HepG2 (cell line): ENCODE measurements at regions not wholly inside any gene's neighbourhood (a gene's known extent, or its start where the extent isn't known, plus 50 kb on each side); places are given as distances from the start of the nearest gene placed in this dataset.

Experiments
- ATAC-seq: fragments of 200-7000 bp; cut with Tn5 transposase; 3 replicates; pipeline ENCODE4 v1.9.1; 2020; ENCODE audit warnings: mild to moderate bottlenecking, moderate library complexity
- BruUV-seq: library from RNA; stranded (reverse); fragments of 400-500 nt; replicated peaks from 2 replicates; lab custom pipeline; 2021; lab: Mats Ljungman, UMichigan
- CTCF ChIA-PET: fragments of 300-600 bp; formaldehyde crosslinking; extraction: SDS; loops from one replicate; lab custom pipeline; 2021; ENCODE audit warnings: low total read pairs, inconsistent platforms, low intra/inter-chr PET ratio; lab: Yijun Ruan, JAX
- POLR2A ChIA-PET: fragments of 350-600 bp; sonication (Branson Sonifier 250); formaldehyde crosslinking; loops from one replicate; lab custom pipeline; 2020; ENCODE audit warnings: antibody characterized with exemption, inconsistent platforms; lab: Yijun Ruan, JAX
- DNase-seq: peaks from one replicate; pipeline ENCODE4 v3.0.0-alpha.2; 2015; ENCODE audit warnings: low spot score
- FAIRE-seq: peaks from 3 replicates; lab custom pipeline; 2011; peaks lifted over from hg19 to GRCh38; lab: Jason Lieb, UNC
- H2AFZ ChIP-seq: one replicate; pipeline ENCODE4 v1.6.1; 2011; ENCODE audit warnings: low read length, inconsistent platforms
- H3K27ac ChIP-seq: fragments of 300-600 bp; 3 replicates; pipeline ENCODE4 v1.8.0; 2011; ENCODE audit warnings: mixed run types, mild to moderate bottlenecking, mixed read lengths, low read length, inconsistent platforms; ENCODE audit not compliant: insufficient read depth; ENCODE audit errors: extremely low read length
- H3K27me3 ChIP-seq, 2 experiments: fragments of 200-600 bp in 1 of 2; 2 replicates in 1 of 2; 3 replicates in 1 of 2; pipeline versions ENCODE4 v1.6.0 to v1.8.0; 2011; ENCODE audit warnings: low read length in 2 of 2, mild to moderate bottlenecking in 2 of 2, moderate library complexity in 2 of 2, inconsistent platforms in 1 of 2; ENCODE audit not compliant: insufficient read depth in 2 of 2, control insufficient read depth in 1 of 2
- H3K36me3 ChIP-seq, 2 experiments: fragments of 200-600 bp in 1 of 2; replicated peaks in 1 of 2; 2 replicates in 1 of 2; 3 replicates in 1 of 2; pipeline versions ENCODE4 v1.5.1 to v1.8.0; 2011; ENCODE audit warnings: low read length in 2 of 2, inconsistent platforms in 1 of 2; ENCODE audit not compliant: insufficient read depth in 2 of 2, control insufficient read depth in 1 of 2
- H3K4me1 ChIP-seq: 2 replicates; pipeline ENCODE4 v1.5.1; 2012; ENCODE audit warnings: low read length, inconsistent platforms; ENCODE audit not compliant: insufficient read depth
- H3K4me2 ChIP-seq: 2 replicates; pipeline ENCODE4 v1.6.0; 2011; ENCODE audit warnings: low read depth, low read length, inconsistent platforms
- H3K4me3 ChIP-seq, 3 experiments: fragments of 200-600 bp in 1 of 3; sonication (generic), shearing (Covaris generic) in 1 of 3; replicated peaks in 1 of 3; 2 replicates each; pipeline ENCODE4 v1.5.1; 2011 to 2016; ENCODE audit warnings: low read length in 3 of 3, inconsistent platforms in 2 of 3, low read depth in 2 of 3, mild to moderate bottlenecking in 2 of 3, control low read depth in 1 of 3, mixed read lengths in 1 of 3; ENCODE audit not compliant: insufficient read depth in 1 of 3
- H3K79me2 ChIP-seq: one replicate; pipeline ENCODE4 v1.6.1; 2011; ENCODE audit warnings: low read length, inconsistent platforms; ENCODE audit not compliant: insufficient read depth
- H3K9ac ChIP-seq: 2 replicates; pipeline ENCODE4 v1.6.0; 2011; ENCODE audit warnings: mild to moderate bottlenecking, low read depth, low read length, inconsistent platforms; ENCODE audit not compliant: insufficient read depth
- H3K9me3 ChIP-seq: 2 replicates; pipeline ENCODE4 v1.5.1; 2012; ENCODE audit warnings: mild to moderate bottlenecking, low read length
- H4K20me1 ChIP-seq: 2 replicates; pipeline ENCODE4 v1.6.0; 2011; ENCODE audit warnings: inconsistent platforms, mild to moderate bottlenecking, low read length, moderate library complexity; ENCODE audit not compliant: insufficient read depth
- AHR ChIP-seq: IDR thresholded peaks from 2 replicates; pipeline ENCODE4 v1.6.1; 2018; ENCODE audit warnings: missing genetic modification reagents, missing compliant biosample characterization
- ATF1 ChIP-seq: IDR thresholded peaks from 2 replicates; pipeline ENCODE4 v1.6.1; 2016; ENCODE audit warnings: mild to moderate bottlenecking, control low read depth
- BRF2 ChIP-seq: sonication (generic); formaldehyde crosslinking; IDR thresholded peaks from 2 replicates; pipeline ENCODE4 v1.8.1; 2022; ENCODE audit warnings: mild to moderate bottlenecking, missing genetic modification reagents
- KMT2B ChIP-seq: IDR thresholded peaks from 2 replicates; pipeline ENCODE4 v1.6.1; 2016; ENCODE audit warnings: missing genetic modification reagents, missing compliant biosample characterization
- MIXL1 ChIP-seq: IDR thresholded peaks from 2 replicates; pipeline ENCODE4 v1.6.1; 2016
- MTF1 ChIP-seq: sonication (generic); formaldehyde crosslinking; IDR thresholded peaks from 2 replicates; pipeline ENCODE4 v1.5.0; 2020; ENCODE audit warnings: missing genetic modification reagents
- PHF8 ChIP-seq: sonication (generic); formaldehyde crosslinking; IDR thresholded peaks from 2 replicates; pipeline ENCODE4 v1.5.0; 2020; ENCODE audit warnings: missing genetic modification reagents
- SRSF4 ChIP-seq: fragments of 200-400 bp; formaldehyde crosslinking; IDR thresholded peaks from one replicate; pipeline ENCODE4 v1.6.1; 2018; ENCODE audit warnings: mild to moderate bottlenecking, low read depth, low read length, moderate library complexity; ENCODE audit not compliant: poor library complexity, severe bottlenecking
- STAT5B ChIP-seq: sonication (generic); formaldehyde crosslinking; IDR thresholded peaks from 2 replicates; pipeline ENCODE4 v1.4.0; 2020; ENCODE audit warnings: missing genetic modification reagents
- ZNF274 ChIP-seq: sonication (generic); formaldehyde crosslinking; IDR thresholded peaks from 2 replicates; pipeline ENCODE4 v1.5.1; 2020; ENCODE audit warnings: mild to moderate bottlenecking, missing genetic modification reagents
- ZNF552 ChIP-seq: sonication (generic); formaldehyde crosslinking; IDR thresholded peaks from 2 replicates; pipeline ENCODE4 v1.9.0; 2022; ENCODE audit warnings: missing genetic modification reagents, mild to moderate bottlenecking, borderline replicate concordance
- ZNF614 ChIP-seq: IDR thresholded peaks from 2 replicates; pipeline ENCODE4 v1.6.1; 2018; ENCODE audit warnings: missing biosample characterization, missing genetic modification reagents, inconsistent platforms, borderline replicate concordance
- ZNF660 ChIP-seq: sonication (generic); formaldehyde crosslinking; IDR thresholded peaks from 2 replicates; pipeline ENCODE4 v1.5.1; 2020; ENCODE audit warnings: mild to moderate bottlenecking, low read depth, missing genetic modification reagents, borderline replicate concordance
- ZSCAN25 ChIP-seq: sonication (generic); formaldehyde crosslinking; IDR thresholded peaks from 2 replicates; pipeline ENCODE4 v1.8.0; 2022; ENCODE audit warnings: mild to moderate bottlenecking, missing genetic modification reagents
- WGBS: methylation state at CpG from one replicate; pipeline ENCODE4 v1.1.6; 2017; ENCODE audit warnings: low lambda C conversion rate; 5-methylcytosine and 5-hydroxymethylcytosine counted together
- in situ Hi-C: cut with HindIII; loops from 2 replicates; pipeline ENCODE4 v1.10.0; 2017; ENCODE audit warnings: low pct_unique_long_range_greater_than_20kb; ENCODE audit not compliant: extremely low pct_ligation_motif_present
- intact Hi-C: fragments of 100-400 bp; cut with micrococcal nuclease; formaldehyde crosslinking; loops from one replicate; pipeline ENCODE4 v1.10.0; 2022; ENCODE audit not compliant: unreplicated experiment
- TF ChIP-seq, protein P1 (sequence below): sonication (generic); formaldehyde crosslinking; IDR thresholded peaks from 2 replicates; pipeline ENCODE4 v1.4.0; 2020; ENCODE audit warnings: low read depth, mild to moderate bottlenecking, missing genetic modification reagents
- TF ChIP-seq, protein P2 (sequence below): sonication (generic); formaldehyde crosslinking; IDR thresholded peaks from 2 replicates; pipeline ENCODE4 v1.8.0; 2022; ENCODE audit warnings: missing genetic modification reagents, mild to moderate bottlenecking, borderline replicate concordance

- Histone ChIP-seq H3K27ac (no peak overlapping the region), H3K4me2 (no peak overlapping the region), H4K20me1 (no peaks in the 10 kb centered on the region), H3K4me3 (no peak overlapping the region), H3K9me3 (no peaks in the 10 kb centered on the region), H2AFZ (no peak overlapping the region), H3K9ac (no peak overlapping the region), H3K4me1 (no peaks in the 10 kb centered on the region), H3K36me3 (no peaks in the 10 kb centered on the region), H3K79me2 (no peaks in the 10 kb centered on the region), H3K27me3 (no peaks in the 10 kb centered on the region)
- no peak for DNase-seq
- BruUV-seq = no TSS peak
- ATAC-seq = no peak
- intact Hi-C loops = no loop called here
- ChIA-PET POLR2A (no interaction called here), CTCF (no interaction called here)
- in situ Hi-C loops = no loop called here
- WGBS = 67% methylated on average over 2 of the region's 2 CpGs
- TF ChIP-seq ZNF274 (CRISPR knock-in tag) = no peak
- TF ChIP-seq ZNF614 (CRISPR knock-in tag) = no peak
- TF ChIP-seq BRF2 (CRISPR knock-in tag) = no peak
- TF ChIP-seq ZSCAN25 (CRISPR knock-in tag) = no peak
- TF ChIP-seq, protein P1, sequence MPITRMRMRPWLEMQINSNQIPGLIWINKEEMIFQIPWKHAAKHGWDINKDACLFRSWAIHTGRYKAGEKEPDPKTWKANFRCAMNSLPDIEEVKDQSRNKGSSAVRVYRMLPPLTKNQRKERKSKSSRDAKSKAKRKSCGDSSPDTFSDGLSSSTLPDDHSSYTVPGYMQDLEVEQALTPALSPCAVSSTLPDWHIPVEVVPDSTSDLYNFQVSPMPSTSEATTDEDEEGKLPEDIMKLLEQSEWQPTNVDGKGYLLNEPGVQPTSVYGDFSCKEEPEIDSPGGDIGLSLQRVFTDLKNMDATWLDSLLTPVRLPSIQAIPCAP (CRISPR knock-in tag) = no peak
- no peak for FAIRE-seq
Measured at GRCh38 chr4:71204056-71204455, 134.8 kb upstream of the SLC4A4 start.

- CTCF ChIA-PET = no interaction called here
- BruUV-seq = no TSS peak
- no peak for TF ChIP-seq MIXL1
- TF ChIP-seq PHF8 (CRISPR knock-in tag) = no peak
- no peak for TF ChIP-seq AHR (CRISPR knock-in tag)
- TF ChIP-seq, protein P2, sequence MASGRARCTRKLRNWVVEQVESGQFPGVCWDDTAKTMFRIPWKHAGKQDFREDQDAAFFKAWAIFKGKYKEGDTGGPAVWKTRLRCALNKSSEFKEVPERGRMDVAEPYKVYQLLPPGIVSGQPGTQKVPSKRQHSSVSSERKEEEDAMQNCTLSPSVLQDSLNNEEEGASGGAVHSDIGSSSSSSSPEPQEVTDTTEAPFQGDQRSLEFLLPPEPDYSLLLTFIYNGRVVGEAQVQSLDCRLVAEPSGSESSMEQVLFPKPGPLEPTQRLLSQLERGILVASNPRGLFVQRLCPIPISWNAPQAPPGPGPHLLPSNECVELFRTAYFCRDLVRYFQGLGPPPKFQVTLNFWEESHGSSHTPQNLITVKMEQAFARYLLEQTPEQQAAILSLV = no peak
- TF ChIP-seq KMT2B (CRISPR knock-in tag) = no peak
- no peak for TF ChIP-seq ZNF552
- TF ChIP-seq SRSF4 = no peak
- TF ChIP-seq ZNF660 (CRISPR knock-in tag) = no peak
- TF ChIP-seq MTF1 (CRISPR knock-in tag) = no peak
- no peak for TF ChIP-seq STAT5B (CRISPR knock-in tag)
- TF ChIP-seq ATF1 = no peak
Measured at GRCh38 chr4:71206763-71207162, 132.1 kb upstream of the SLC4A4 start.

More at GRCh38 chr4:71206763-71207162, 132.1 kb upstream of the SLC4A4 start:
- Histone ChIP-seq H3K4me1 (no peaks in the 10 kb centered on the region), H2AFZ (no peak overlapping the region), H3K36me3 (no peaks in the 10 kb centered on the region), H3K27ac (no peak overlapping the region), H4K20me1 (no peaks in the 10 kb centered on the region), H3K4me2 (no peak overlapping the region), H3K9ac (no peak overlapping the region), H3K79me2 (no peaks in the 10 kb centered on the region), H3K9me3 (no peaks in the 10 kb centered on the region), H3K4me3 (no peak overlapping the region), H3K27me3 (no peaks in the 10 kb centered on the region)
- FAIRE-seq (no peak), DNase-seq (no peak), ATAC-seq (no peak)
- 16% methylated on average over 3 of the region's 3 CpGs for WGBS
- intact Hi-C loops (no loop called here), in situ Hi-C loops (no loop called here)
- POLR2A ChIA-PET = no interaction called here
